OCI-LY1 (cell line): ENCODE measurements at regions not wholly inside any gene's neighbourhood (a gene's known extent, or its start where the extent isn't known, plus 50 kb on each side); places are given as distances from the start of the nearest gene placed in this dataset.

Experiments
- H2AFZ ChIP-seq: fragments of 200-600 bp; sonication (generic), shearing (Covaris generic); 2 replicates; pipeline ENCODE4 v1.6.0; 2014; ENCODE audit warnings: antibody characterized with exemption, mild to moderate bottlenecking, low read length
- H3F3A ChIP-seq: fragments of 200-600 bp; sonication (generic), shearing (Covaris generic); 2 replicates; pipeline ENCODE4 v1.6.0; 2014; ENCODE audit warnings: mild to moderate bottlenecking, antibody characterized with exemption, low read length, moderate library complexity; ENCODE audit not compliant: insufficient read depth
- H3K27ac ChIP-seq: fragments of 200-600 bp; sonication (generic); 2 replicates; pipeline ENCODE4 v1.5.1; 2014; ENCODE audit warnings: low read length, mixed run types, mild to moderate bottlenecking, low read depth; ENCODE audit not compliant: poor library complexity, severe bottlenecking
- H3K27me3 ChIP-seq: fragments of 200-600 bp; sonication (generic); 2 replicates; pipeline ENCODE4 v1.6.0; 2014; ENCODE audit warnings: antibody characterized with exemption, mild to moderate bottlenecking, low read length, moderate library complexity; ENCODE audit not compliant: insufficient read depth
- H3K36me3 ChIP-seq: fragments of 200-600 bp; sonication (generic); 2 replicates; pipeline ENCODE4 v1.6.1; 2014; ENCODE audit warnings: mild to moderate bottlenecking, antibody characterized with exemption, low read length, moderate library complexity, mixed read lengths; ENCODE audit not compliant: insufficient read depth
- H3K4me1 ChIP-seq: fragments of 200-600 bp; sonication (generic); 2 replicates; pipeline ENCODE4 v1.5.1; 2014; ENCODE audit warnings: mild to moderate bottlenecking, low read length, moderate library complexity; ENCODE audit not compliant: insufficient read depth, severe bottlenecking
- H3K4me2 ChIP-seq: fragments of 200-600 bp; sonication (generic), shearing (Covaris generic); 2 replicates; pipeline ENCODE4 v1.6.1; 2014; ENCODE audit warnings: low read length
- H3K4me3 ChIP-seq: fragments of 200-600 bp; sonication (generic); 2 replicates; pipeline ENCODE4 v1.5.1; 2014; ENCODE audit warnings: low read length, low read depth, mild to moderate bottlenecking, mixed read lengths; ENCODE audit not compliant: poor library complexity, severe bottlenecking
- H3K79me2 ChIP-seq: fragments of 200-600 bp; shearing (Covaris generic); 2 replicates; pipeline ENCODE4 v1.6.1; 2016; ENCODE audit warnings: mixed run types, low read length, mixed read lengths; ENCODE audit not compliant: insufficient read depth
- H3K9ac ChIP-seq: fragments of 200-600 bp; sonication (generic), shearing (Covaris generic); 2 replicates; pipeline ENCODE4 v1.6.1; 2014; ENCODE audit warnings: mild to moderate bottlenecking, low read length, mixed read lengths
- H3K9me2 ChIP-seq: fragments of 200-600 bp; sonication (generic), shearing (Covaris generic); 2 replicates; pipeline ENCODE4 v1.6.1; 2014; ENCODE audit warnings: low read depth, mild to moderate bottlenecking, low read length, mixed read lengths
- H3K9me3 ChIP-seq: fragments of 200-600 bp; shearing (Covaris generic); 2 replicates; pipeline ENCODE4 v1.6.1; 2014; ENCODE audit warnings: low read length, mixed read lengths
- H4K20me1 ChIP-seq: fragments of 200-600 bp; sonication (generic), shearing (Covaris generic); 2 replicates; pipeline ENCODE4 v1.6.0; 2016; ENCODE audit warnings: mild to moderate bottlenecking, low read length; ENCODE audit not compliant: insufficient read depth
- CTCF ChIP-seq: fragments of 200-600 bp; sonication (generic), shearing (Covaris generic); IDR thresholded peaks from 2 replicates; pipeline ENCODE4 v1.5.1; 2017; ENCODE audit warnings: mild to moderate bottlenecking, antibody characterized with exemption, low read length, moderate library complexity, mixed read lengths
- EZH2 ChIP-seq: fragments of 200-600 bp; sonication (generic), shearing (Covaris generic); IDR thresholded peaks from 2 replicates; pipeline ENCODE4 v1.8.0; 2017; ENCODE audit warnings: borderline replicate concordance, mixed run types, mild to moderate bottlenecking, antibody characterized with exemption, low read length, moderate library complexity, mixed read lengths

- Histone ChIP-seq H3K9ac (no peak overlapping the region), H3K4me1 (no peaks in the 10 kb centered on the region), H3K9me2 (no peaks in the 10 kb centered on the region), H2AFZ (no peak overlapping the region), H3K79me2 (no peaks in the 10 kb centered on the region), H3F3A (no peaks in the 10 kb centered on the region), H3K36me3 (no peaks in the 10 kb centered on the region), H3K27me3 (no peaks in the 10 kb centered on the region), H3K4me3 (no peak overlapping the region), H4K20me1 (no peaks in the 10 kb centered on the region), H3K27ac (no peak overlapping the region), H3K9me3 (no peaks in the 10 kb centered on the region), H3K4me2 (no peak overlapping the region)
- TF ChIP-seq EZH2 (no peak), CTCF (no peak)
These were observed 52.4 kb downstream of the ELAPOR2 start for GRCh38 chr7:87007038-87007437.

- H4K20me1 ChIP-seq, result no peaks in the 10 kb centered on the region
- H3K27me3 ChIP-seq, result no peaks in the 10 kb centered on the region
- H3K4me1 ChIP-seq, result no peaks in the 10 kb centered on the region
- no peak overlapping the region for H3K4me2 ChIP-seq
- H3F3A ChIP-seq, result no peaks in the 10 kb centered on the region
- H3K9ac ChIP-seq, result no peak overlapping the region
- H3K36me3 ChIP-seq, result no peaks in the 10 kb centered on the region
- H2AFZ ChIP-seq, result no peak overlapping the region
- no peak overlapping the region for H3K27ac ChIP-seq
- H3K4me3 ChIP-seq, result no peak overlapping the region
- H3K79me2 ChIP-seq, result no peaks in the 10 kb centered on the region
- H3K9me2 ChIP-seq, result no peaks in the 10 kb centered on the region
- H3K9me3 ChIP-seq, result no peaks in the 10 kb centered on the region
- TF ChIP-seq EZH2 (no peak), CTCF (no peak)
These were observed 54.5 kb downstream of the ELAPOR2 start for GRCh38 chr7:87004956-87005355.

- Histone ChIP-seq H3K27me3 (no peaks in the 10 kb centered on the region), H3F3A (no peaks in the 10 kb centered on the region), H3K27ac (no peak overlapping the region), H3K4me2 (no peak overlapping the region), H3K4me3 (no peak overlapping the region), H3K4me1 (no peaks in the 10 kb centered on the region), H3K9me2 (no peaks in the 10 kb centered on the region), H3K79me2 (no peaks in the 10 kb centered on the region), H3K9me3 (no peaks in the 10 kb centered on the region), H4K20me1 (no peaks in the 10 kb centered on the region), H2AFZ (no peak overlapping the region), H3K36me3 (no peaks in the 10 kb centered on the region), H3K9ac (no peak overlapping the region)
- TF ChIP-seq EZH2, result no peak
- TF ChIP-seq CTCF, result no peak
These were observed 55.3 kb downstream of the ELAPOR2 start for GRCh38 chr7:87003872-87004798.
